Liver (tissue), 3 donors: ENCODE measurements at regions not wholly inside any gene's neighbourhood (a gene's known extent, or its start where the extent isn't known, plus 50 kb on each side); places are given as distances from the start of the nearest gene placed in this dataset.

Source experiments
- ATF3 ChIP-seq: IDR thresholded peaks from 2 replicates; pipeline ENCODE4 v1.6.1; 2016; ENCODE audit warnings: antibody characterized with exemption
- CTCF ChIP-seq: fragments of 150-350 bp; IDR thresholded peaks from 2 replicates; pipeline ENCODE4 v1.5.1; 2017; ENCODE audit warnings: improper control_type of control experiment, low read depth, low read length; ENCODE audit not compliant: missing input control
- JUND ChIP-seq, 2 donors: IDR thresholded peaks; 2 replicates each; pipeline ENCODE4 v1.6.1; 2016; ENCODE audit warnings: antibody characterized with exemption in 2 of 2
- MAX ChIP-seq: IDR thresholded peaks from 2 replicates; pipeline ENCODE4 v1.6.1; 2016; ENCODE audit warnings: antibody characterized with exemption
- RAD21 ChIP-seq, 2 donors: IDR thresholded peaks; 2 replicates each; pipeline ENCODE4 v1.6.1; 2016; ENCODE audit warnings: antibody characterized with exemption in 2 of 2, mild to moderate bottlenecking in 2 of 2
- REST ChIP-seq: IDR thresholded peaks from 2 replicates; pipeline ENCODE4 v1.6.1; 2016; ENCODE audit warnings: antibody characterized with exemption, mild to moderate bottlenecking
- TAF1 ChIP-seq: conservative IDR thresholded peaks from 2 replicates; pipeline ENCODE4 v1.6.1; 2016; ENCODE audit warnings: antibody characterized with exemption, mild to moderate bottlenecking
- YY1 ChIP-seq: IDR thresholded peaks from 2 replicates; pipeline ENCODE4 v1.6.1; 2016; ENCODE audit warnings: antibody characterized with exemption, mild to moderate bottlenecking
- donor health status: healthy.
- donor health status: healthy.

GRCh38 chr6:169988769-169989550, 237.5 kb downstream of the ERMARD start:
- TF ChIP-seq CTCF (no peak), JUND (IDR thresholded peaks at IDR 0.05) (no peak), REST (no peak), TAF1 (no peak), ATF3 (no peak), RAD21 (IDR thresholded peaks at IDR 0.05) (no peak), MAX (no peak), YY1 (no peak)
